Esophagus muscularis mucosa (tissue), 4 donors: ENCODE measurements at regions not wholly inside any gene's neighbourhood (a gene's known extent, or its start where the extent isn't known, plus 50 kb on each side); places are given as distances from the start of the nearest gene placed in this dataset.

Experiments used
- DNase-seq: peaks from one replicate; pipeline ENCODE4 v3.0.0-alpha.2; 2017; ENCODE audit errors: extremely low spot score
- H3K27ac ChIP-seq, 4 donors: fragments of 200-600 bp; sonication (generic); replicated peaks in 1 of 4; 1 replicate in 3 of 4; 2 replicates in 1 of 4; pipeline ENCODE4 v1.5.1; 2016 to 2019; ENCODE audit warnings: mild to moderate bottlenecking in 1 of 4
- H3K27me3 ChIP-seq, 4 donors: fragments of 200-600 bp; sonication (generic); one replicate each; pipeline versions ENCODE4 v1.5.1 to v1.6.0; 2016 to 2019
- H3K36me3 ChIP-seq, 4 donors: fragments of 200-600 bp; sonication (generic); one replicate each; pipeline ENCODE4 v1.5.1; 2016 to 2019
- H3K4me1 ChIP-seq, 4 donors: fragments of 200-600 bp; sonication (generic); one replicate each; pipeline ENCODE4 v1.5.1; 2016 to 2019
- H3K4me3 ChIP-seq, 4 donors: fragments of 200-600 bp; sonication (generic); 1 replicate in 2 of 4; 2 replicates in 2 of 4; pipeline ENCODE4 v1.5.1; 2016 to 2019; ENCODE audit warnings: mild to moderate bottlenecking in 4 of 4, moderate library complexity in 1 of 4
- H3K9me3 ChIP-seq, 4 donors: fragments of 200-600 bp; sonication (generic); 1 replicate in 3 of 4; 2 replicates in 1 of 4; pipeline ENCODE4 v1.5.1; 2016 to 2019
- CTCF ChIP-seq, 3 experiments: fragments of 200-600 bp in 2 of 3; fragments of 450-650 bp in 1 of 3; sonication (generic) in 2 of 3; IDR thresholded peaks; one replicate each; pipeline ENCODE4 v1.5.1; 2017 to 2019; ENCODE audit warnings: antibody characterized with exemption in 3 of 3, mild to moderate bottlenecking in 2 of 3, moderate library complexity in 1 of 3
- EP300 ChIP-seq: sonication (generic); formaldehyde crosslinking; IDR thresholded peaks from one replicate; pipeline ENCODE4 v1.6.1; 2017; ENCODE audit warnings: antibody characterized with exemption
- POLR2A ChIP-seq: fragments of 450-650 bp; IDR thresholded peaks from one replicate; pipeline ENCODE4 v1.6.1; 2017; ENCODE audit warnings: antibody characterized with exemption, moderate library complexity, mild to moderate bottlenecking, low read depth
- POLR2AphosphoS5 ChIP-seq, 2 donors: sonication (generic); formaldehyde crosslinking; IDR thresholded peaks; one replicate each; pipeline ENCODE4 v1.6.1; 2017; ENCODE audit warnings: antibody characterized with exemption in 2 of 2
- WGBS: methylation state at CpG from one replicate; pipeline ENCODE4 v1.1.5; 2018; 5-methylcytosine and 5-hydroxymethylcytosine counted together
- intact Hi-C: fragments of 100-400 bp; cut with DNase I; formaldehyde crosslinking; loops from one replicate; pipeline ENCODE4 v1.15.1; 2023

DNA sequence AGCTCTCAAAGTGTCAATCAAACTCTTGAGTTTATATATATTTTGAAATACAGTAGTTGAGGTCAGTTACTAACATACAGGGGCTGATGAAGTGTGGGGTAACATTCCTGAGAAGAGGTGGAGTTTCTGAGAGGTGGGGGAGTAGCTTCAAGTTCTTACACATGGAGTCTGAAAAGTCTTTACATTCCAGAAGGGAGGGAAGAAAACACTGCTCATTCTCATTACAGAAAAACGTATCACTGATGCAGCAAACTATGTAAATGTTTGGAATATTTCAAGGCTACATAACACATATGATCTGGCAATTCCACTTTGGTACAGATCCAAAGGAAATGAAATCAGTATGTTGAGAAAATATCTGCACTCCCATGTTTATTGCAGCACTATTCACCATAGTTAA lies 1065.8 kb upstream of the B3GALT2 start:
- H3K9me3 ChIP-seq, result no peaks in the 10 kb centered on the region
- DNase-seq, result no peak
- TF ChIP-seq POLR2AphosphoS5 (IDR thresholded peaks at IDR 0.05), result no peak
- intact Hi-C loops, result no loop called here
- H3K27me3 ChIP-seq, result no peaks in the 10 kb centered on the region
- no peaks in the 10 kb centered on the region for H3K4me1 ChIP-seq
- H3K27ac ChIP-seq, result no peak overlapping the region
- 47% methylated on average over 1 of the region's 1 CpG for WGBS
- H3K4me3 ChIP-seq, result no peak overlapping the region
- H3K36me3 ChIP-seq, result no peaks in the 10 kb centered on the region

- no peak overlapping the region for H3K27ac ChIP-seq
- DNase-seq, result no peak
- WGBS, result 69% methylated on average over 1 of the region's 1 CpG
- H3K9me3 ChIP-seq, result no peaks in the 10 kb centered on the region
- TF ChIP-seq CTCF (IDR thresholded peaks at IDR 0.05) (no peak), EP300 (no peak), POLR2A (no peak), POLR2AphosphoS5 (IDR thresholded peaks at IDR 0.05) (no peak)
- no peak overlapping the region for H3K4me3 ChIP-seq
- H3K4me1 ChIP-seq, result no peaks in the 10 kb centered on the region
- H3K27me3 ChIP-seq, result no peaks in the 10 kb centered on the region
- intact Hi-C loops, result no loop called here
- no peaks in the 10 kb centered on the region for H3K36me3 ChIP-seq
Measured at GRCh38 chr1:194241215-194241614, 1054.8 kb upstream of the B3GALT2 start.

DNA sequence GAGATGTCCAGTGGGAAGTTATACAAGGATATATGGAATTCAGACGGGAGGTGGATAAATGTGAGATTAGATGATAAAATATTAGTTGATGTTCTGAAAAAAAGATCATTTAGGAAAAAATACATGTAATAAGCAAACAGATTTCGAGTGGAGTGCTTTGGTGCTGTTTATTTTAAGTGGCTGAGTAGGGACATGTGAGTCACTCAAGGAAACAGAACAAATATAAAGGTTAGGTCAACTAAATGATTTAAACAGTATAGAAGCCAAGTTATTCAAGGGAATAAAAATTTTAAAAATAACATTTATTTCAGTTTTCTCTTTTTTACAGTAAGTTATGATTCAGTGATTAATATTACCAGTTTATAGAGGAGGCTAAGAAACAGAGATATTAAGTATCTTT lies 1046.7 kb upstream of the B3GALT2 start:
- no peaks in the 10 kb centered on the region for H3K27me3 ChIP-seq
- H3K4me1 ChIP-seq, result no peaks in the 10 kb centered on the region
- no peaks in the 10 kb centered on the region for H3K9me3 ChIP-seq
- H3K36me3 ChIP-seq, result no peaks in the 10 kb centered on the region
- no peak for DNase-seq
- TF ChIP-seq CTCF (IDR thresholded peaks at IDR 0.05), result no peak
- TF ChIP-seq POLR2A, result no peak
- no peak for TF ChIP-seq POLR2AphosphoS5 (IDR thresholded peaks at IDR 0.05)
- no peak for TF ChIP-seq EP300
- no peak overlapping the region for H3K4me3 ChIP-seq
- intact Hi-C loops, result no loop called here
- H3K27ac ChIP-seq, result no peak overlapping the region
- WGBS, result 64% methylated on average over 2 of the region's 2 CpGs

DNA sequence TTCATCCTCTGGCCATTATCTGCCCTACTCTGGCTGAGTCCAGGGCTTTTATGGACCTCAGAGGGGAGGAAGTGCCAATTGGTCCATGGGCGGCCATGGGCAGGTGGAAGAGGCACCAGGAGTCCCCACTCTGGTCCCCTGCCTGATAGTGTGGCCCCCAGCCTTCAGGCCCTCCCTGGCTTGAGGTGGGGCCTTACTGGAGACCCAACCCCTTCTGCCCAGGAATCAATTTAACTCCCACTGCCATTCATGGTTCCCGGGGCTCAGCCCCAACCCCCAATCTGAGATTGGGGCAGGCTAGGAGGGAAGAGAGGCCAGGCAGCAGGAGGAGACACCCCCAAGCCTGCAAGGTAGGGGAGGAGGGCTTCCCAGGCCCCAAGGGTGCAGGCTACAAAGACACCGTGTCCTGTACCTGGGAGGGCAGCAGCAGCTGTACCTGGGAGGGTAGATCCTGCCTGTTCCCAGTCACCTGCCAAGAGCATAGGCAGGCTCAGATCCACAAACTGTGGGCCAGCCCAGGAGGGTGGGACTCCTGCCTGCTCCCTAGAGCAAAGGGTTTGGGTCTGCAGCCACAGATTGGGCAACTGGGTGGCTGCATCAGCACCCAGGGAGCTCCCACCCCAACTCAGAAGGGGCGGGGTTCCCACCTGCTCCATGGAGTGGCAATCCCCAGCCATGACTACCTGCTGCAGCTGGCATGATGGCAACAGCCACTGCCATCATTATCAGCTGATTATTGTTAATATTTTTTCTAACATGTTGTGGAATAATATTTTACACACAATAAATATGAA lies 1044.1 kb upstream of the B3GALT2 start:
- Histone ChIP-seq H3K27ac (no peak overlapping the region), H3K4me3 (no peak overlapping the region), H3K27me3 (no peaks in the 10 kb centered on the region), H3K4me1 (no peaks in the 10 kb centered on the region), H3K9me3 (no peaks in the 10 kb centered on the region), H3K36me3 (no peaks in the 10 kb centered on the region)
- TF ChIP-seq CTCF (IDR thresholded peaks at IDR 0.05) (no peak), POLR2A (no peak), EP300 (no peak), POLR2AphosphoS5 (IDR thresholded peaks at IDR 0.05) (no peak)
- 86% methylated on average over 2 of the region's 4 CpGs for WGBS
- DNase-seq, result no peak
- intact Hi-C loops, result no loop called here

DNA sequence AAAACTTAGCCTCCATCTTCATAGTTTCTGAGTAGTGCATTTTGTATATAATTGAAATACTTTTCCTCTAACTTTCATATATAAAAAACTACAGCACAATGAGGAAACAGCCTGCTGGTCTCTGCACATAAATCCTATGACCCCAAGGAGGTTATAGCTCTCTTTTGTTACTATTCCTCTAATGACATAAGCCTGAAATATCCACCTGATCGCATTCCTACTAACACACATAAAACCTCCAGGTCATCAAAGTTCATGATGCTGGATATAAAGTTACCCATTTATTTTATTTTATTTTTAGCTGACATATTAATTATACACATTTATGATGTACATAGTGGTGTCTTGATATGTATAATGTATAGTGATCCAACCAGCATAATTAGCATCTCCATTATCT lies 1042.0 kb upstream of the B3GALT2 start:
- H3K27ac ChIP-seq, result no peak overlapping the region
- no peaks in the 10 kb centered on the region for H3K27me3 ChIP-seq
- no peak overlapping the region for H3K4me3 ChIP-seq
- no peaks in the 10 kb centered on the region for H3K36me3 ChIP-seq
- DNase-seq, result no peak
- no peak for TF ChIP-seq CTCF (IDR thresholded peaks at IDR 0.05)
- TF ChIP-seq EP300, result no peak
- no peak for TF ChIP-seq POLR2AphosphoS5 (IDR thresholded peaks at IDR 0.05)
- H3K9me3 ChIP-seq, result no peaks in the 10 kb centered on the region
- WGBS, result 94% methylated on average over 1 of the region's 1 CpG
- intact Hi-C loops, result no loop called here
- no peaks in the 10 kb centered on the region for H3K4me1 ChIP-seq
